GM12872 (cell line): ENCODE measurements at regions not wholly inside any gene's neighbourhood (a gene's known extent, or its start where the extent isn't known, plus 50 kb on each side); places are given as distances from the start of the nearest gene placed in this dataset.

Experiments used
- CTCF ChIP-seq: IDR thresholded peaks from 3 replicates; pipeline ENCODE4 v1.5.1; 2011; ENCODE audit warnings: low read depth, mild to moderate bottlenecking, low read length, moderate library complexity; ENCODE audit not compliant: insufficient read depth

DNA sequence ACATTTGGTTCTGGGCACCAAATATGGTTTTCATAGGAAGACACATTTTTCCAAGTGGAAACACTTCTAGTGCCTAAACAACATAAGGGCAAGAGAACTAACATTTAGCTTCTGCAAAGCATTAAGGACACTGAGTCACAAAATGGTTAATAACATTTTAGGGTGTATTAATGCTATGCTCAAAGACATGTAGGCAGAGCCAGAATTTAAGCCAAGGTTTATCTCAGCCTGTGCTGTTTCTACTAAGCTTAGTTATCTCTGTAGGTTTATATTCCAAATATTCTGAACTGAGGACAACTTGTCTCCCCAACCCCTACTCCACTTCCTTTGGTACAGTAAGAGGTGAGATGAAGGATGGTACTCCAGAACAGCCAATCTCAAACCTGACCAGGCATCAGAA lies 54.1 kb upstream of the AKAP13 start:
- no peak for TF ChIP-seq CTCF

DNA sequence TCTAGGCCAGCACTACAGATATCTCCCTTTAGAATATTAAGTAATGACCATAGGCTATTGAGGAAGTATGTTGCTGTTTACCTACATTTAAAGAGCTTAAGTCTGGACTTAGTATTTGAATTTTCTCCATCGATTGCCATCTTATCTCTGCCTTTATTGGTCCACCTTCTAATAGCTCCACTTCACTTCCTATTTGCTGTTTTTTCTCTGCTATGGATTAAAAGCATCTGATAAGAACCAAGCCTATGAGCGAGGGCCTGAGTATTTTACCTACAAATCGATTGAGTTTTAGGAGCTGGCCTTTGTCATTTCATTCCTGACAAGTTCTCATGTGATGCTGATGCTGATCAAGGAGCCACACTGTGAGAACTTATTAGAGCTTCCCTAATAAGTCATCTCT lies 52.6 kb upstream of the AKAP13 start:
- no peak for TF ChIP-seq CTCF

DNA sequence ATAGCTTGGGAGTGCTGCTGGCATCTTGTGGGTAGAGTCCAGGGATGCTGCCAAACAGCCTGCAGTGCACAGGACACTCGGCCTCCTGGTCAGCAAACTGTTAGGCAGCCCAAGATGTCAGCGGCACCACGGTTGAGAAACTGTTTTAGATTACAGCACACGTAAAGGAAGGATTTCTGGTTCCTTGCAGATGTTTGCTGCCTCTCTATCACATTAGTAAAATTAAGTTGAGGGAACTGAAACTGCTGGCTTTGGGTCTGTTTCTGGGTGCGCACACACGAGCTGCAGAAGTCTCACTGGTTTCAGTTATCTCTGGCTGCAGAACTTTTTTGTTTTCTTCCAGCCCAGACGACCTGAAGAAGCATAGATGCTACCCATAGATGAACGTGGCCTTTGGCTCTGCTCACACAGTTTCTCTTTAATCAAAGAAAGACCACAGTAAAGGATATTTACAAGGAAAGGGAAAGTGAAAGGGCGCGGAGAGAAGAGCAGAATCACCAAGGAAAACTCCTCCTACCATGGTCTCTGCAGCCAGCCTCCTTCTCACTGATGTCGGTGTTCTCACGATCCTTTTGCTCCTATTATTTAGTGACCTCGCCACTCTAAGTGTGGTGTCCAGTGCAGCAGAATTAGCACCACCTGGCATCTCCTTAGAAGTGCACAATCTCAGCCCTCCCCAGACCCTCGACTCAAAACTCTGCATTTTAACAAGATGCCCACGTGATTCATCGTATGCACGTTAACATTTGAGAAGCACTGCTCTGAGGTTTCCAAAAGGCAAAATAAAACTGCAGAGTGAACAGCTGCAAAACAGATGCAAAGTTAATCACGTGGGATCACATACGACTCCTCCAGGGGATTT lies 50.6 kb upstream of the AKAP13 start:
- TF ChIP-seq CTCF, result no peak
